ENCODE measurements at regions not wholly inside any gene's neighbourhood (a gene's known extent, or its start where the extent isn't known, plus 50 kb on each side); places are given as distances from the start of the nearest gene placed in this dataset.
A peak's percentile ranks its signal among the peaks of the same experiment; 100 is the strongest.
"Not testable (repeated sequence)": the region's sequence is repeated elsewhere in the genome, so short reads cannot be mapped to it uniquely, and the experiment has no call there.

- DNase-seq = no peak
Measured at GRCh38 chr5:18375641-18376040, 741.4 kb downstream of the TAF11L14 start.

DNA sequence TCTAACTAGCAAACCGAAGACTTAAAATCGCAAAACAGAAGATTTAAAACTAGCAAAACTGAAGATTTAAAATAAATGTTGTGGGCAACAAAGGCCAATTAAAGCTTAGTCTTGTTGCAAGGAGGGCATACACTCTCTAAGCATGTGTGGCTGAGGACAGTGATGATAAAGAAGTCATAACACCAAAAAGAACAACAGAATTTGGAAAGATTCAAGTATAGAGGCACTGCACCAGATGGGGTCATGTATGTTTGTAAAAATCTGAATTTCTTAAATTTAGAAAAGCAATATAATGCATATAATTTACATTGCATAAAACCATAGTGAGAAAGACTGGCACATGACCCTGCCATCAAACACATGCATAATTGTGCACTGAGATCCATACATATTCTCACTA lies 743.8 kb downstream of the TAF11L14 start:
- DNase-seq = no peak

DNA sequence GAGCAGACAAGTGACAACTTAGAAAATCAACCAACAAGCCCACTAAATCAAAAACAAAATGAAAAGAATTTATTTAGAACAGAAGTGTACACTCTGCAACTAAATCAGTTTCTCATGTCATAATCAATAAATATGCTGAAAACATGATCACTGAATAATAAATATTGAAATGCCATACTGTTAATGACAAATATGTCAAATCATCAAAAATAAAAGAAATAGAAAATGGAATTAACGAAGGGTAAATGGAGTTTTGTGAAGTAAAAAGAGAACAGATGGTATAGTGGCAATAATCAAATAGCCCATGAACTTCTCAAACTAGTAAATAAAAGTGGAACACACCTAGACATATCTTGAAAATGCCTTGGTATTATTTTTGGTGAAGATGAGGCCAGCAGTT lies 744.9 kb downstream of the TAF11L14 start:
- DNase-seq = no peak

DNA sequence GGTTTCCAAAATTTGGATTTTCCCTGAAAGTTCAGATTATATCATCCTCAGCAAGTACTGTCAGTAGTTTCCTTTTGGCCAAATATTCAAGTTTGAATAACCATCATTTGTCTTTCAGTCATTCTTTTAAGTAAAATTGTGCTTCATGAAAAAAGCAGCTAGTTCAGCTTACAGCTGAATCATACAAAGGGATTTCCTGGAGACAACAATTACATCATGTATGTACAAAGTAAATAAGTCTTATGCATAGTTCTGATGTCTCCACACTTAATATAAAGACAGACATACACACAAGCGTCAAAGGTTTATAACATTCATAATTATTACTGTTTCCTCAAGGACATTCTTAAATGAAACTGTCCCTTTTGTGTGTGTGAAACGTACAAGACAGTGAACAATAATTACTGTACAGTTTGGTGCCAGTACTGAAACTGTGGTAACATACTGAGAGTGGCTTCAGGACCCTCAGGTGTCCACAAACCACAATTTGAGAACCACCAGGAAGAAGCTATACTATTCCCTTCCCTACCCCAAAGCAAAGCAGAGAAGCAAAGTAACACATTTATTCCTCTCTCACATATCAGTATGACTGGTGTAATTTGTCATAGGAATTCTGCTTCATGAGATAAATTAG lies 746.6 kb downstream of the TAF11L14 start:
- DNase-seq = no peak

DNA sequence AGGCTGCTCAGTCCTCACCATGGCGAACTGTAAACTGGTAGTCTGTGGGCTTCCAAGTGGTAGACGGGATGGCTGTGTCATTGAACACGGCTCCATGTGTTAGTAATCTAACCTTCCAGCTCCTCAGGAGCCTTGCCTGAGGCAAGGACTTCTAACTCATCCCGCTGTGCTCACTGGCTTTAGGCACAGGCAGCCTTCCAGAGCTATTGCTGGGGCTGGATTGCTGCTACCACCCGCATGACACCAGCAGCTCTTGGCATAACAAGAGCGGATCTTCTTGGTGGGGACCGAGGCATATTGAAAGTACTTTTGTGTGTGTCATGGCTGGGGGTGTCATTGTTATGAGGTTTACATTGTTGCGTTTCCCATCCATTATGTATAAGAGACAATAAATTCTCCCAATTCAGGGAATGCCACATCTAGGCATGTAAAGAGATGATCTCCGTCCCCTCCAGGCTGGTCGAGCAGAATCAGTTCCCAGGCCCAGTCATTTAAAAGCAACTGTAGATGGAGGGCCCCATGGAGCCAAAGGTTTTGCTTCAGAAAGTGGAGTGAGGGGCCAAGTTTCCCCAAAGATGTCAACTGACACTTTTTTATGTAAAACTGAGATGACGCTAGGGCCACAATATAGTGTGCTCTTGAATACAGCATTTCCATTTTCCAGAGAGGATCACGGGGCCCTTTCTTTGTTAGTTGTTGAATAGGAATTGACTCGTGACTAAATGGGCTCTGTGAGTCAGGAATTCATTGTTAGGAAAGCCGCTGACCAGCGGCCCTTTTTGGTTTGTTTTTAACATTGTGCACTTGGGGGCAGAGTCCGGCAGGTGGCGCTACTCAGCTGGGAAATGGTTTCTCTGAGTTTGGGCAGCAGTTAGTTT lies 759.5 kb downstream of the TAF11L14 start:
- peak; percentile 93 for DNase-seq

GRCh38 chr5:18394443-18394804 lies 760.2 kb downstream of the TAF11L14 start:
- DNase-seq = no peak

DNA sequence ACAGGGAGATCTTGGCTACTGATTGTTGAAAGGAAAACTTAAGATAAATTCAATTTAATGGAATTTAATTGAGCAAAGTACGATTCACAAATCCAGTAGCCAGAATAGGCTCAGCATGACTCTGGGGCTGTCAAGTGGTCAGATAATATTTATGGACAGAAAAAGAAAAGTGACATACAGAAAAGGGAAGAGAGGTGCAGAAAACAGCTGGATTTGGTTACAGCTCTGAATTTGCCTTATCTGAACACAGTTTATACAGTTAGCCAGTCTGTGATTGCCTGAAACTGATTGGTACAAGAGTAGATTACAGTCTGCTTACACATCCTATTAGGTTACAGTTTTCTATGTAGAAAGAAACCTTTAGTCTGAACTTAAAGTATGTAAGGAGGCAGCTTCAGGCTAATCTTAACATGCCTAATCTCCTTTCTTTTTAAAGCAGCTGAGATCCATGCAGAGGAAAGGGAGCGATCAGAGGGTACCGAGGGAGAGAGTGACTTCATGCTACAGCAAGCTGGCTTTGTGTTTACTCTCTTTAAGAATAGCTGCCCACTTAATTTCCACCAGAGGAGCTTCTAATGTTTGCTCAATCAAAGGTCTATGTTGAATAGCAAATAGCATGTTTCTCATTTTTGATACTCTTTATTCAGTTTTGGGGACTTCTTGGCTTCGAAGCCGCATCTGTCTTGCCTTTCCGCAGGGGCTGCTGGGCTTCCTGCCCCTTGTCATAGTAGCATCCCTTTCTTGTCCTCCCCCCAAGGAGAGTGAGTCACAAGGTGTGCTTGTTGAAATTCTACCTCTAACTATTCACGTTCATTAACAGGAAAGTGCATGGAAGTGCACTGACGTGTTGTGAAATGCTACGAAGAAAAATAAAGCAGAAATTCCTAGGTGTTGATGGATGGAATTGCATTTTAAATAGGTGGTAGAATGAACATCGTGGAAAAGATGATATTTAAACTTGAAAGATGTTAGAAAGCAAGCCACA lies 761.2 kb downstream of the TAF11L14 start:
- DNase-seq = no peak

DNA sequence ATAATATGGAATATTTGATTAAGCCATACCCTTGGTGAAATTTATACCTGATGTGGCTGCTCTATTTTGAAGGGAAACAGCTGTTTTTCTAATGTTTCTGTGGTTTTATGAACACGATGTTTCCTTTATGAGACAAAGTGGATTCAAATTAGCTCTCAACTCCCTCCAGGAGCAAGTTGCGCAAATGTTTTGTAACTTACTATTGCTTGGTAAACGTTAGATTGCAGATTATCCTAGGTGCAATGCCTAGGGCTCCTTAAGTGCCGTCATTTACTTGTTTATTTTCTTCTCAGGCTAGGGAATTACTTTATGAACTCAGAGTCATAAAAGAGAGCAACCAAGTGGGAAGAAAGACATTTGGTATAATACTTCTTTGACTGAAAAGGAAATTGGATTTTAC lies 763.1 kb downstream of the TAF11L14 start:
- no peak for DNase-seq

GRCh38 chr5:18397891-18398290 lies 763.6 kb downstream of the TAF11L14 start:
- no peak for DNase-seq

DNA sequence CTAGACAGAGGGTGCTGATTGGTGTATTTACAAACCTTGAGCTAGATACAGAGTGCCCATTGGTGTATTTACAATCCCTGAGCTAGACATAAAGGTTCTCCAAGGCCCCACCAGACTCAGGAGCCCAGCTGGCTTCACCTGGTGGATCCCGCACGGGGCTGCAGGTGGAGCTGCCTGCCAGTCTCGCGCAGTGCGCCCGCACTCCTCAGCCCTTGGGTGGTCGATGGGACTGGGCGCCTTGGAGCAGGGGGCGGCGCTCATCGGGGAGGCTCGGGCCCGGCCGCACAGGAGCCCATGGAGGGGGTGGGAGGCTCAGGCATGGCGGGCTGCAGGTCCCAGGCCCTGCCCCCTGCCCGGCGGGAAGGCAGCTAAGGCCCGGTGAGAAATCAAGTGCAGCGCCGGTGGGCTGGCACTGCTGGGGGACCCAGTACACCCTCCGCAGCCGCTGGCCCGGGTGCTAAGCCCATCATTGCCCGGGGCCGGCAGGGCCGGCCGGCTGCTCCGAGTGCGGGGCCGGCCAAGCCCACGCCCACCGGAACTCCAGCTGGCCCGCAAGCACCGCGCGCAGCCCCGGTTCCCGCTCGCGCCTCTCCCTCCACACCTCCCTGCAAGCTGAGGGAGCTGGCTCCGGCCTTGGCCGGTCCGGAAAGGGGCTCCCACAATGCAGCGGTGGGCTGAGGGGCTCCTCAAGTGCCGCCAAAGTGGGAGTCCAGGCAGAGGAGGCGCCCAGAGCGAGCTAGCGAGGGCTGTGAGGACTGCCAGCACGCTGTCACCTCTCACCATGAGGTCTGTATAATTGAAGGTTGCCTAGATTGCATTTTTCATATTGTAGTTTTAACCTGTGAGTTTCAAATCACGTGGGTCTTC lies 765.4 kb downstream of the TAF11L14 start:
- DNase-seq = not testable (repeated sequence)

DNA sequence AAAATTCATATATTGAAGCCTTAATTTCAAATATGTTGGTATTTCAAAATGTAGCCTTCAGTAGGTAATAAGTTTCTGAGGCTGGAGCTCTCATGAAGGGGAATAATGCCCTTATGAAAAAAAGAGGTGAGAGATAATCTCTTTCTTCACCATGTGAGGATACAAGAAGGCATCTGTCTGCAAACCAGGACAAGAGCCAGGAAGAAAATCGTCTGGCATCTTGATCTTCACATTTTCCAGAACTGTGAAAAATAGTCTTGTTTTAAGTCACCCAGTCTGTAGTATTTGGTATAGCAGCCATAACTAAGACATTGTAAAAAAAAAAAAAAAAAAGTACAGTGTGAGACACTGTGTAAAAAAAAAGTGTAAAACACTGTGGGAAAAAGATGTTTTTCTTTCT lies 768.9 kb downstream of the TAF11L14 start:
- DNase-seq = no peak

- DNase-seq = no peak
Measured at GRCh38 chr5:18403941-18404438, 769.7 kb downstream of the TAF11L14 start.

GRCh38 chr5:18420711-18421110 lies 786.5 kb downstream of the TAF11L14 start:
- DNase-seq = no peak

GRCh38 chr5:18433336-18433735 lies 799.1 kb downstream of the TAF11L14 start:
- DNase-seq = peak; percentile 93

DNA sequence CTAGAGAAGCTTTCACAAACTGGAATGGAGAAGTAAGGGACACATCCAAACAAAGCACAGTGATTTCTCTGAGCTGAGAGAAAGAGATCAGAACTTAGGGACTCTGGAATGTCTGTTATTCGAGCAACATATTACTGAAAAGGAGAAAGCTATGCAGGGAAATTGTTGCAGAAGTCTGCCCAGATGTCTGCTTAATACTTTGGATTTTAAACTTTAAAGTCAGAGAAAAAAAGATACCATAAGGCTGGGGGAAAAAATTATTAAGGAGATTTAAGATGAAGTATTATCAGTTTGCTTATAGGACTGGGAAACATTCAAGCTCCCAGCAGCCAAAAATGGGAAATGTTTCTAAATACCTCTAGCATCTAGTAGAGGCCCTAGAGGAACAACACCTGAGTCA lies 803.9 kb downstream of the TAF11L14 start:
- DNase-seq = no peak

GRCh38 chr5:18455521-18455920 lies 821.3 kb downstream of the TAF11L14 start:
- no peak for DNase-seq

- no peak for DNase-seq
Measured at GRCh38 chr5:18457255-18457654, 823.0 kb downstream of the TAF11L14 start.

GRCh38 chr5:18461766-18462165 lies 827.5 kb downstream of the TAF11L14 start:
- no peak for DNase-seq

GRCh38 chr5:18465833-18466681 lies 831.8 kb downstream of the TAF11L14 start:
- DNase-seq = peak; percentile 98

DNA sequence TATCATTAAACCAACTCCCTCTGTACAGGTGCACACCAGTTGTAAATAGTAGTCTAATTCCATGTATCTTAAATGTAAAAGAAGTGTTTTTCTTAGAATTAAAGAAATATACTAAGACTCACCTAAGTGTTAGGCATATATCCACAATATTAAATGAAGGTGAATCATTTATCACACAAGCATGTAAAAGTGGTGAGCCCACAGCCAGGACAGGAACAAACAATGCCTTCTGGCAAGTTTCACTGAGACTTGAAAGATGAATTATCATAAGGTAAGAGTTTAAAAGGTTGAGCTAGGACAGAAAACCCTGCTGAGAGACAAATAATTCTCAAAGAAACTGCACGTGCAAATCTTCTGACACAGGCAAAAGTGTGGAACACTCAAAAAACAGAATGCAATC lies 832.5 kb downstream of the TAF11L14 start:
- no peak for DNase-seq

GRCh38 chr5:18471791-18472190 lies 837.5 kb downstream of the TAF11L14 start:
- not testable (repeated sequence) for DNase-seq

Measured in NCI-H748 treated with DMSO at 0.1 percent for 48 hours (cell line).